ENCODE measurements at regions not wholly inside any gene's neighbourhood (a gene's known extent, or its start where the extent isn't known, plus 50 kb on each side); places are given as distances from the start of the nearest gene placed in this dataset.

- TF ChIP-seq CTCF (IDR thresholded peaks at IDR 0.05; ENCODE audit: borderline replicate concordance) = no peak
- Histone ChIP-seq H3K4me3 (no peak overlapping the region), H3K27me3 (ENCODE audit: low read depth) (no peaks in the 10 kb centered on the region), H3K36me3 (no peaks in the 10 kb centered on the region), H3K27ac (replicated peaks) (no peak overlapping the region), H3K4me1 (no peaks in the 10 kb centered on the region), H3K9me3 (replicated peaks) (no peaks in the 10 kb centered on the region)
- no peak for DNase-seq
- intact Hi-C loops (cut with micrococcal nuclease) = no loop called here
Observed at GRCh38 chr3:17830788-17831187, 88.4 kb upstream of the TBC1D5 start.

GRCh38 chr3:17828388-17828787 lies 86.0 kb upstream of the TBC1D5 start:
- Histone ChIP-seq H3K27me3 (ENCODE audit: low read depth) (no peaks in the 10 kb centered on the region), H3K9me3 (replicated peaks) (no peaks in the 10 kb centered on the region), H3K36me3 (no peaks in the 10 kb centered on the region), H3K4me1 (no peaks in the 10 kb centered on the region), H3K27ac (replicated peaks) (no peak overlapping the region), H3K4me3 (no peak overlapping the region)
- TF ChIP-seq CTCF (IDR thresholded peaks at IDR 0.05; ENCODE audit: borderline replicate concordance) = no peak
- intact Hi-C loops (cut with micrococcal nuclease) = no loop called here
- no peak for DNase-seq

GRCh38 chr3:17825298-17825697 lies 82.9 kb upstream of the TBC1D5 start:
- Histone ChIP-seq H3K27me3 (ENCODE audit: low read depth) (no peaks in the 10 kb centered on the region), H3K4me1 (no peaks in the 10 kb centered on the region), H3K27ac (replicated peaks) (no peak overlapping the region), H3K36me3 (no peaks in the 10 kb centered on the region), H3K9me3 (replicated peaks) (no peaks in the 10 kb centered on the region), H3K4me3 (no peak overlapping the region)
- TF ChIP-seq CTCF (IDR thresholded peaks at IDR 0.05; ENCODE audit: borderline replicate concordance) = no peak
- no peak for DNase-seq
- intact Hi-C loops (cut with micrococcal nuclease) = no loop called here

GRCh38 chr3:17823816-17824215 lies 81.4 kb upstream of the TBC1D5 start:
- Histone ChIP-seq H3K27me3 (ENCODE audit: low read depth) (no peaks in the 10 kb centered on the region), H3K9me3 (replicated peaks) (no peaks in the 10 kb centered on the region), H3K4me3 (no peak overlapping the region), H3K36me3 (no peaks in the 10 kb centered on the region), H3K27ac (replicated peaks) (no peak overlapping the region), H3K4me1 (no peaks in the 10 kb centered on the region)
- intact Hi-C loops (cut with micrococcal nuclease) = no loop called here
- no peak for TF ChIP-seq CTCF (IDR thresholded peaks at IDR 0.05; ENCODE audit: borderline replicate concordance)
- no peak for DNase-seq

GRCh38 chr3:17823036-17823435 lies 80.6 kb upstream of the TBC1D5 start:
- Histone ChIP-seq H3K4me1 (no peaks in the 10 kb centered on the region), H3K27me3 (ENCODE audit: low read depth) (no peaks in the 10 kb centered on the region), H3K4me3 (no peak overlapping the region), H3K36me3 (no peaks in the 10 kb centered on the region), H3K9me3 (replicated peaks) (no peaks in the 10 kb centered on the region), H3K27ac (replicated peaks) (no peak overlapping the region)
- no peak for TF ChIP-seq CTCF (IDR thresholded peaks at IDR 0.05; ENCODE audit: borderline replicate concordance)
- intact Hi-C loops (cut with micrococcal nuclease) = no loop called here
- no peak for DNase-seq

GRCh38 chr3:17820704-17821103 lies 78.3 kb upstream of the TBC1D5 start:
- H3K27ac ChIP-seq (replicated peaks) = no peak overlapping the region
- no peaks in the 10 kb centered on the region for H3K4me1 ChIP-seq
- TF ChIP-seq CTCF (IDR thresholded peaks at IDR 0.05; ENCODE audit: borderline replicate concordance) = no peak
- H3K4me3 ChIP-seq = no peak overlapping the region
- H3K36me3 ChIP-seq = no peaks in the 10 kb centered on the region
- intact Hi-C loops (cut with micrococcal nuclease) = no loop called here
- H3K9me3 ChIP-seq (replicated peaks) = no peaks in the 10 kb centered on the region
- H3K27me3 ChIP-seq (ENCODE audit: low read depth) = no peaks in the 10 kb centered on the region
- DNase-seq = no peak
